Endothelial cell of umbilical vein (primary cell): ENCODE measurements at regions not wholly inside any gene's neighbourhood (a gene's known extent, or its start where the extent isn't known, plus 50 kb on each side); places are given as distances from the start of the nearest gene placed in this dataset.

Experiments used
- BruUV-seq: library from RNA; stranded (reverse); fragments of 400-500 nt; replicated peaks from 2 replicates; lab custom pipeline; 2021; lab: Mats Ljungman, UMichigan
- CTCF ChIA-PET: fragments of 300-600, 350-600 bp; sonication (Branson Sonifier 250); formaldehyde crosslinking; loops from one replicate; lab custom pipeline; 2021; ENCODE audit warnings: antibody characterized with exemption, inconsistent platforms; lab: Charles Lee
- POLR2A ChIA-PET: fragments of 300-600, 350-600 bp; sonication (Branson Sonifier 250); formaldehyde crosslinking; loops from one replicate; lab custom pipeline; 2021; ENCODE audit warnings: antibody characterized with exemption, inconsistent platforms; lab: Charles Lee
- DNase-seq: peaks from one replicate; pipeline ENCODE4 v3.0.0-alpha.2; 2011; ENCODE audit warnings: low read depth, low spot score
- FAIRE-seq: peaks from 2 replicates; lab custom pipeline; 2011; peaks lifted over from hg19 to GRCh38; lab: Jason Lieb, UNC
- H2AFZ ChIP-seq: 2 replicates; pipeline ENCODE4 v1.6.0; 2012; ENCODE audit warnings: low read depth, low read length, control low read depth, inconsistent platforms
- H3K27ac ChIP-seq: 2 replicates; pipeline ENCODE4 v1.5.1; 2011; ENCODE audit warnings: low read depth, mild to moderate bottlenecking, control low read depth, low read length, moderate library complexity; ENCODE audit not compliant: insufficient read depth
- H3K27me3 ChIP-seq, 2 experiments: 2 replicates each; pipeline versions ENCODE4 v1.6.0 to v1.6.1; 2011; ENCODE audit warnings: low read length in 2 of 2, mixed read lengths in 1 of 2; ENCODE audit not compliant: control insufficient read depth in 2 of 2, insufficient read depth in 2 of 2
- H3K36me3 ChIP-seq, 2 experiments: 2 replicates in 1 of 2; 3 replicates in 1 of 2; pipeline ENCODE4 v1.5.1; 2011; ENCODE audit warnings: low read length in 2 of 2, mild to moderate bottlenecking in 1 of 2, moderate library complexity in 1 of 2; ENCODE audit not compliant: control insufficient read depth in 2 of 2, insufficient read depth in 2 of 2; ENCODE audit errors: extremely low read depth in 1 of 2
- H3K4me1 ChIP-seq: 3 replicates; pipeline ENCODE4 v1.5.1; 2011; ENCODE audit warnings: mild to moderate bottlenecking, low read length; ENCODE audit not compliant: control insufficient read depth, insufficient read depth; ENCODE audit errors: extremely low read depth
- H3K4me2 ChIP-seq: 2 replicates; pipeline ENCODE4 v1.6.1; 2011; ENCODE audit warnings: low read length, control low read depth, mixed read lengths; ENCODE audit not compliant: insufficient read depth
- H3K4me3 ChIP-seq, 3 experiments: fragments of 200-600 bp in 1 of 3; sonication (generic), shearing (Covaris generic) in 1 of 3; replicated peaks in 1 of 3; 2 replicates each; pipeline ENCODE4 v1.5.1; 2011 to 2016; ENCODE audit warnings: control low read depth in 3 of 3, low read length in 3 of 3, mild to moderate bottlenecking in 2 of 3, inconsistent platforms in 1 of 3, low read depth in 1 of 3, moderate library complexity in 1 of 3; ENCODE audit not compliant: insufficient read depth in 1 of 3
- H3K79me2 ChIP-seq: 2 replicates; pipeline ENCODE4 v1.6.0; 2012; ENCODE audit warnings: low read length, inconsistent platforms; ENCODE audit not compliant: control insufficient read depth, insufficient read depth
- H3K9ac ChIP-seq: replicated peaks from 2 replicates; pipeline ENCODE3; 2011; ENCODE audit warnings: low read length, control low read depth; ENCODE audit not compliant: insufficient read depth; ENCODE audit errors: extremely low read depth
- H3K9me1 ChIP-seq: replicated peaks from 3 replicates; pipeline ENCODE4 v1.6.0; 2011; ENCODE audit warnings: mild to moderate bottlenecking, low read length; ENCODE audit not compliant: control insufficient read depth, insufficient read depth; ENCODE audit errors: extremely low read depth
- H3K9me3 ChIP-seq: replicated peaks from 2 replicates; pipeline ENCODE4 v1.5.1; 2012; ENCODE audit warnings: low read length, inconsistent platforms; ENCODE audit not compliant: control insufficient read depth, insufficient read depth
- H4K20me1 ChIP-seq: replicated peaks from 2 replicates; pipeline ENCODE3; 2011; ENCODE audit warnings: mild to moderate bottlenecking, low read length; ENCODE audit not compliant: control insufficient read depth, insufficient read depth; ENCODE audit errors: extremely low read depth
- CTCF ChIP-seq, 2 donors: IDR thresholded peaks; 1 replicate in 1 of 2; 2 replicates in 1 of 2; pipeline ENCODE4 v1.5.1; 2011; ENCODE audit warnings: low read length in 2 of 2, mild to moderate bottlenecking in 2 of 2, moderate library complexity in 2 of 2, control low read depth in 1 of 2, inconsistent platforms in 1 of 2, low read depth in 1 of 2; ENCODE audit not compliant: insufficient read depth in 1 of 2; ENCODE audit errors: extremely low read depth in 1 of 2
- EZH2 ChIP-seq: IDR thresholded peaks from 2 replicates; pipeline ENCODE4 v1.6.1; 2012; ENCODE audit warnings: borderline replicate concordance, low read depth, mild to moderate bottlenecking, moderate library complexity, low read length, inconsistent platforms; ENCODE audit not compliant: severe bottlenecking
- FOS ChIP-seq: IDR thresholded peaks from 2 replicates; pipeline ENCODE4 v1.6.1; 2011; ENCODE audit warnings: mild to moderate bottlenecking, low read length, moderate library complexity, borderline replicate concordance; ENCODE audit not compliant: insufficient read depth
- GATA2 ChIP-seq: IDR thresholded peaks from 2 replicates; pipeline ENCODE4 v1.7.0; 2011; ENCODE audit warnings: low read depth, mild to moderate bottlenecking, moderate library complexity, mixed read lengths, low read length; ENCODE audit not compliant: insufficient read length, insufficient read depth
- JUN ChIP-seq: IDR thresholded peaks from 2 replicates; pipeline ENCODE4 v1.6.1; 2011; ENCODE audit warnings: borderline replicate concordance, low read depth; ENCODE audit not compliant: insufficient read length, insufficient read depth
- MAX ChIP-seq: IDR thresholded peaks from 2 replicates; pipeline ENCODE4 v1.6.1; 2011; ENCODE audit not compliant: insufficient read depth, insufficient read length
- MYC ChIP-seq: IDR thresholded peaks from one replicate; pipeline ENCODE4 v1.6.1; 2011; ENCODE audit warnings: mild to moderate bottlenecking, low read depth, low read length
- POLR2A ChIP-seq: IDR thresholded peaks from 2 replicates; pipeline ENCODE4 v1.6.1; 2012; ENCODE audit warnings: low read depth, mild to moderate bottlenecking, control low read depth, low read length
- POLR2AphosphoS5 ChIP-seq: IDR thresholded peaks from 2 replicates; pipeline ENCODE4 v1.6.1; 2012; ENCODE audit warnings: low read depth, mild to moderate bottlenecking, control low read depth, low read length, moderate library complexity; ENCODE audit not compliant: insufficient read depth
- dilution Hi-C: fragments of 300-500 bp; cut with MboI; formaldehyde crosslinking; loops from one replicate; pipeline ENCODE4 v1.15.0; 2019; ENCODE audit warnings: low sequenced_read_pairs; ENCODE audit not compliant: extremely low pct_ligation_motif_present
- intact Hi-C: fragments of 100-400 bp; cut with micrococcal nuclease; formaldehyde crosslinking; loops from one replicate; pipeline ENCODE4 v1.10.0; 2022

GRCh38 chr1:201692555-201693394 lies 136.2 kb upstream of the IPO9 start:
- peaks cover 0 to under 1% of the 10 kb centered on the region in 2 experiments for H3K36me3 ChIP-seq
- intact Hi-C loops, result no loop called here
- no peak overlapping the region for H3K27ac ChIP-seq
- BruUV-seq, result no TSS peak
- no peak overlapping the region for H2AFZ ChIP-seq
- peaks cover 75% of the 10 kb centered on the region for H3K79me2 ChIP-seq
- H3K9me3 ChIP-seq, result no peaks in the 10 kb centered on the region
- FAIRE-seq (no peak), DNase-seq (no peak)
- no peaks in the 10 kb centered on the region for H3K27me3 ChIP-seq
- H3K9ac ChIP-seq, result no peak overlapping the region
- POLR2A ChIA-PET, result no interaction called here
- H4K20me1 ChIP-seq, result peaks cover 5% of the 10 kb centered on the region
- H3K4me2 ChIP-seq, result no peak overlapping the region
- H3K4me3 ChIP-seq, result no peak overlapping the region
- H3K9me1 ChIP-seq, result no peaks in the 10 kb centered on the region
- dilution Hi-C loops, result no loop called here
- CTCF ChIA-PET, result interaction anchor here (1.0 to 2.2 kb wide), 3 partner anchors 14 to 100 kb away, joined by 3 to 5 read pairs (median 3); no protein-coding TSS in a partner anchor
- no peaks in the 10 kb centered on the region for H3K4me1 ChIP-seq
- no peak for TF ChIP-seq POLR2AphosphoS5
- no peak for TF ChIP-seq GATA2
- TF ChIP-seq CTCF (IDR thresholded peaks at IDR 0.05; ENCODE audit: extremely low read depth in 1 of 2, insufficient read depth in 1 of 2, low read depth in 1 of 2, low read length in 2 of 2), result no peak
- TF ChIP-seq FOS, result no peak
- TF ChIP-seq POLR2A, result no peak
- TF ChIP-seq EZH2, result no peak
- TF ChIP-seq MYC, result no peak
- TF ChIP-seq MAX, result no peak
- no peak for TF ChIP-seq JUN
